ENCODE measurements at regions not wholly inside any gene's neighbourhood (a gene's known extent, or its start where the extent isn't known, plus 50 kb on each side); places are given as distances from the start of the nearest gene placed in this dataset.
"Not testable (repeated sequence)": the region's sequence is repeated elsewhere in the genome, so short reads cannot be mapped to it uniquely, and the experiment has no call there.

DNA sequence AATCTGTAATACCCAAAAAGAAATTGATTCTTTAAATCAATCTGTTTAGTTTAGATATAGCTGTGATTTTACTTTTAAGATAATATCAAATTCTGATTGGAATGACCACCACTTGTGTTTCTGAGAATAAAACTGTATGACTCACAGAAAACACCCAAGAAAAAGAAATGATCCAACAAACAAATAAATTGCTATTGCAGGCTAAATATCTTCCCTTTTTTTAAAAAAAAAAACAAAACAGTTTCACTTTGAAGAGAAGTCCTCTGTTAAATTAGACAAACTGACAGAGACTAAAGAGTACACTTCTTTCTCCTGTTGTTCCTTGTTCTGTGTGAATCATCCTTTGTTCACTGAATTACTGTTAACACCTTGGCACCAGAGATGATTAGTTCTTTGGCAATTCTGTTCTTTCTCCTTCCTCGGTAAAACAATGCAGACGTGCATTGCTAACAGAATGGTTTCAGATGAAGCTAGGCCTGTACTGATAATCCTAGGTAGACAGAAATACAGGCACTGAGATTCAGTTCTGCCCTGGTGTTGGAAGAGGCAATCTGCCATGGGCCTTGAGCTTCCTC is 895.2 kb upstream of the CITED2 start:
- H3K27ac ChIP-seq, result no peak overlapping the region
- H3K4me3 ChIP-seq, result no peak overlapping the region
- intact Hi-C loops (cut with DNase I), result no loop called here
- no peaks in the 10 kb centered on the region for H3K9me3 ChIP-seq
- no peaks in the 10 kb centered on the region for H3K27me3 ChIP-seq
- peaks cover 0 to 12% (median 0%) of the 10 kb centered on the region in 3 donors for H3K4me1 ChIP-seq
- 25 to 33% methylated on average over 2 of the region's 2 CpGs for WGBS, 2 donors
- no peaks in the 10 kb centered on the region for H3K36me3 ChIP-seq
- no peak for DNase-seq
- TF ChIP-seq POLR2A (IDR thresholded peaks at IDR 0.05), result no peak
- no peak for TF ChIP-seq CTCF (IDR thresholded peaks at IDR 0.05)

DNA sequence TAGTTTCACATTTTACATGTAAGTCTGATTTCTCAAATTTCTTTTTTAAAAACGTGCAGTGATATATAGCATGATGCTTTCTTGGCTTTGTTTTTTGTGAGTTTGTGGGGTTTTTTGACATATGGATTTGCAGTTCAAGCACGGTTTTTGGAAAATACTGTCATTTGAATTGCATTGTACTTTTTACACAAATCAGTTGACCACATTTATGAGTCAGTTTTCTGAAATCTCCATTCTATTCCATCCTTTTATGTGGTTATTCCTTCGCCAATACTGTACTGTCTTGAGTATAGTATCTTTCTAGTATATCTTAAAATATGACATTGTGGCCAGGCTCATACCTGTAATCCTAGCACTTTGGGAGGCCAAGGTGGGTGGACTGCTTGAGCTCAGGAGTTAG is 890.0 kb upstream of the CITED2 start:
- H3K4me1 ChIP-seq, result peaks cover 0 to under 1% (median 0%) of the 10 kb centered on the region in 3 donors
- no peak overlapping the region for H3K4me3 ChIP-seq
- H3K27me3 ChIP-seq, result no peaks in the 10 kb centered on the region
- no peak for DNase-seq
- WGBS, 2 donors, result 71 to 90% methylated on average over 3 of the region's 3 CpGs
- no peak overlapping the region for H3K27ac ChIP-seq
- no peaks in the 10 kb centered on the region for H3K36me3 ChIP-seq
- TF ChIP-seq CTCF (IDR thresholded peaks at IDR 0.05), result no peak
- no peak for TF ChIP-seq POLR2A (IDR thresholded peaks at IDR 0.05)
- intact Hi-C loops (cut with DNase I), result no loop called here
- no peaks in the 10 kb centered on the region for H3K9me3 ChIP-seq

DNA sequence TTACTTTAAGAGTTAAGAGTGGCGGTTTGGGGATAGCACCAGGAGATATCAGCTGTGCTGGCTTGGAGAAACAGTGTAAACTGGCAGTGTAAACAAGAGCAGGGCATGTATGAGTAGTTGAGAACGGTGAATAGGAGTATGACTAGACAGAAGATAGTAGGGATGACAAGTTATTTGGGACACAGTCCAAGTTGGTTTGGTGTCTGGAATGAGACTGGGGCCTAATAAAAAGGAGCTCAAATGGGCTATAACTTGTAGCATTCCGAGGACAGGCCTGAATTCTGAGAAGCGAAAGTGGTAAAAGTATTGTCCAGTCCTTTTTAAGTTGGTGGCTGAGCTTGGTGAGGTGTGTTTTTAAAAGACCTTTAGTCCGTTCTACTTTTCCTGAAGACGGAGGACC is 883.9 kb upstream of the CITED2 start:
- H3K36me3 ChIP-seq; DNase-seq; H3K4me1 ChIP-seq; H3K27ac ChIP-seq; intact Hi-C loops (cut with DNase I); H3K4me3 ChIP-seq; H3K9me3 ChIP-seq; H3K27me3 ChIP-seq: not testable (repeated sequence)
- WGBS, 2 donors, result 63 to 66% methylated on average over 4 to 6 of the region's 6 CpGs

- WGBS, 2 donors, result 71 to 80% methylated on average over 2 of the region's 2 CpGs
- DNase-seq, result no peak
- Histone ChIP-seq H3K4me1 (no peaks in the 10 kb centered on the region), H3K9me3 (no peaks in the 10 kb centered on the region), H3K27me3 (no peaks in the 10 kb centered on the region), H3K4me3 (no peak overlapping the region), H3K27ac (no peak overlapping the region), H3K36me3 (no peaks in the 10 kb centered on the region)
- intact Hi-C loops (cut with DNase I), result no loop called here
- no peak for TF ChIP-seq CTCF (IDR thresholded peaks at IDR 0.05)
- TF ChIP-seq POLR2A (IDR thresholded peaks at IDR 0.05), result no peak
Observed at GRCh38 chr6:140256248-140256647, 881.8 kb upstream of the CITED2 start.

DNA sequence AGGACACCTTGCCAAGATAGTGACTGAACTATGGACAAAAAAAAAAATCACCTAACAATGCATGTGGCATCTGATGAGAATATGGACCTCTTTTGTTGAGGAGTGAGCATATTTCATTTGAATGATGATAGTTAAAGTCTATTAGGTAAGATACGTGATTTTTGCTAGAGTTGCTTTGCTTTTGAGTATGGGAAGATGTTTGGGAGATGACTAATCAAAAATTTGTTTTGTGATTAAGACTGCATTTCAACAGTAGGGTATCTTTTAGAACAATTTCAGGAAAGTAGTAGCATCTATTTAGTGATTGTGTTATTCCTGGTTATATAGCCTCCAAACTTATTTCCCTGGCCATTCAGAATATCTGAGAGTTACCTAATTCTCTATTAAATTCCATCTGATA is 878.6 kb upstream of the CITED2 start:
- 52 to 77% methylated on average over 1 of the region's 1 CpG for WGBS, 2 donors
- Histone ChIP-seq H3K4me1 (no peaks in the 10 kb centered on the region), H3K4me3 (no peak overlapping the region), H3K9me3 (no peaks in the 10 kb centered on the region), H3K36me3 (no peaks in the 10 kb centered on the region), H3K27me3 (no peaks in the 10 kb centered on the region), H3K27ac (no peak overlapping the region)
- TF ChIP-seq CTCF (IDR thresholded peaks at IDR 0.05) (no peak), POLR2A (IDR thresholded peaks at IDR 0.05) (no peak)
- intact Hi-C loops (cut with DNase I), result no loop called here
- no peak for DNase-seq

DNA sequence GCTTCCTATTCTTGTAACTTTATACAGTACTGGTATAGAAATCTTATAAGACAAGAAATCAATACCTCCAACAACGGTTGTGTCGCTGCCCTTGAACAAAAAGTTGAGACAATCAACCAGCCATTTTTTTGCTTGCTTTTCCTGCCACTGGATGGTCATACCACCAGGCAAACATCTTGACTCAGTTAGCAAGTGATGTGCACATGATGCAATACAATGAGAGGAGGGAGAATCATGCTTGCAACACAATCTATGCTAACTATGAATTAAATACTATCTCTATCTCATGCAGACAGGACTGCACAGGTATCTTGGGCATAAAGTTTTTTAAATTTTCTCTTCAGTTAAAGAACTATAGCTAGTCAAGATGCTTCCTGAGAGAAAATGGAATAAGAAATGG is 877.7 kb upstream of the CITED2 start:
- Histone ChIP-seq H3K27ac (no peak overlapping the region), H3K36me3 (no peaks in the 10 kb centered on the region), H3K9me3 (no peaks in the 10 kb centered on the region), H3K4me1 (no peaks in the 10 kb centered on the region), H3K27me3 (no peaks in the 10 kb centered on the region), H3K4me3 (no peak overlapping the region)
- TF ChIP-seq POLR2A (IDR thresholded peaks at IDR 0.05), result no peak
- no peak for TF ChIP-seq CTCF (IDR thresholded peaks at IDR 0.05)
- WGBS, 2 donors, result 58 to 95% methylated on average over 2 of the region's 2 CpGs
- intact Hi-C loops (cut with DNase I), result no loop called here
- DNase-seq, result no peak
